Left lung (tissue), 4 donors: ENCODE measurements at regions not wholly inside any gene's neighbourhood (a gene's known extent, or its start where the extent isn't known, plus 50 kb on each side); places are given as distances from the start of the nearest gene placed in this dataset.
"Not testable (repeated sequence)": the region's sequence is repeated elsewhere in the genome, so short reads cannot be mapped to it uniquely, and the experiment has no call there.

Experiments used
- ATAC-seq: fragments of 200-7000 bp; cut with Tn5 transposase; one replicate; pipeline ENCODE4 v1.9.1; 2020; ENCODE audit warnings: moderate library complexity
- DNase-seq, 4 donors: peaks; one replicate each; pipeline ENCODE4 v3.0.0-alpha.2; 2013 to 2020
- H3K27ac ChIP-seq, 2 donors: fragments of 200-600 bp; sonication (generic) in 1 of 2; one replicate each; pipeline versions ENCODE4 v1.5.0 to v1.8.0; 2020 to 2021
- H3K27me3 ChIP-seq, 2 donors: fragments of 200-600 bp; sonication (generic) in 1 of 2; one replicate each; pipeline versions ENCODE4 v1.5.0 to v1.8.0; 2020 to 2021
- H3K36me3 ChIP-seq, 2 donors: fragments of 200-600 bp; sonication (generic) in 1 of 2; one replicate each; pipeline versions ENCODE4 v1.5.0 to v1.8.0; 2020 to 2021
- H3K4me1 ChIP-seq, 2 donors: fragments of 200-600 bp; one replicate each; pipeline ENCODE4 v1.8.0; 2021
- H3K4me3 ChIP-seq, 2 donors: fragments of 200-600 bp; sonication (generic) in 1 of 2; one replicate each; pipeline versions ENCODE4 v1.5.0 to v1.8.0; 2020 to 2021; ENCODE audit warnings: mild to moderate bottlenecking in 1 of 2
- H3K9me3 ChIP-seq, 2 donors: fragments of 200-600 bp; sonication (generic) in 1 of 2; one replicate each; pipeline versions ENCODE4 v1.5.0 to v1.8.0; 2020 to 2021
- intact Hi-C, 2 donors: fragments of 100-400 bp; cut with DNase I; formaldehyde crosslinking; loops; one replicate each; pipeline versions ENCODE4 v1.11.2 to v1.14.2; 2022
- TF ChIP-seq, protein P1 (sequence below), 2 donors: fragments of 200-600 bp; sonication (generic) in 1 of 2; IDR thresholded peaks; one replicate each; pipeline versions ENCODE4 v1.5.0 to v1.8.0; 2021; ENCODE audit warnings: antibody characterized with exemption in 2 of 2
- donor health status: DM: no; HTN: yes; CAD: no.
- donor health status: DM: no; HTN: no; CAD: no.

- no peaks in the 10 kb centered on the region for H3K27me3 ChIP-seq
- H3K4me1 ChIP-seq = no peaks in the 10 kb centered on the region
- H3K27ac ChIP-seq = no peak overlapping the region
- DNase-seq = no peak
- intact Hi-C loops = no loop called here
- H3K36me3 ChIP-seq = no peaks in the 10 kb centered on the region
- TF ChIP-seq, protein P1, sequence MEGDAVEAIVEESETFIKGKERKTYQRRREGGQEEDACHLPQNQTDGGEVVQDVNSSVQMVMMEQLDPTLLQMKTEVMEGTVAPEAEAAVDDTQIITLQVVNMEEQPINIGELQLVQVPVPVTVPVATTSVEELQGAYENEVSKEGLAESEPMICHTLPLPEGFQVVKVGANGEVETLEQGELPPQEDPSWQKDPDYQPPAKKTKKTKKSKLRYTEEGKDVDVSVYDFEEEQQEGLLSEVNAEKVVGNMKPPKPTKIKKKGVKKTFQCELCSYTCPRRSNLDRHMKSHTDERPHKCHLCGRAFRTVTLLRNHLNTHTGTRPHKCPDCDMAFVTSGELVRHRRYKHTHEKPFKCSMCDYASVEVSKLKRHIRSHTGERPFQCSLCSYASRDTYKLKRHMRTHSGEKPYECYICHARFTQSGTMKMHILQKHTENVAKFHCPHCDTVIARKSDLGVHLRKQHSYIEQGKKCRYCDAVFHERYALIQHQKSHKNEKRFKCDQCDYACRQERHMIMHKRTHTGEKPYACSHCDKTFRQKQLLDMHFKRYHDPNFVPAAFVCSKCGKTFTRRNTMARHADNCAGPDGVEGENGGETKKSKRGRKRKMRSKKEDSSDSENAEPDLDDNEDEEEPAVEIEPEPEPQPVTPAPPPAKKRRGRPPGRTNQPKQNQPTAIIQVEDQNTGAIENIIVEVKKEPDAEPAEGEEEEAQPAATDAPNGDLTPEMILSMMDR (IDR thresholded peaks at IDR 0.05) = no peak
- H3K9me3 ChIP-seq = peaks cover 0 to 16% of the 10 kb centered on the region in 2 donors
- ATAC-seq = no peak
- H3K4me3 ChIP-seq = no peak overlapping the region
Observed at GRCh38 chr1:100646001-100646400, 73.5 kb upstream of the VCAM1 start.

GRCh38 chr1:100649146-100649545 is 70.4 kb upstream of the VCAM1 start:
- H3K27ac ChIP-seq = no peak overlapping the region
- DNase-seq (no peak), ATAC-seq (no peak)
- H3K27me3 ChIP-seq = no peaks in the 10 kb centered on the region
- no peaks in the 10 kb centered on the region for H3K4me1 ChIP-seq
- intact Hi-C loops = no loop called here
- peaks cover 0 to 21% of the 10 kb centered on the region in 2 donors for H3K9me3 ChIP-seq
- no peaks in the 10 kb centered on the region for H3K36me3 ChIP-seq
- TF ChIP-seq, protein P1 (IDR thresholded peaks at IDR 0.05) = no peak
- H3K4me3 ChIP-seq = no peak overlapping the region

GRCh38 chr1:100657876-100658715 is 61.4 kb upstream of the VCAM1 start:
- DNase-seq (no peak), ATAC-seq (no peak)
- Histone ChIP-seq H3K9me3 (peaks cover 0 to 5% of the 10 kb centered on the region in 2 donors), H3K36me3 (no peaks in the 10 kb centered on the region), H3K4me1 (no peaks in the 10 kb centered on the region), H3K27me3 (no peaks in the 10 kb centered on the region), H3K27ac (no peak overlapping the region), H3K4me3 (no peak overlapping the region)
- intact Hi-C loops = no loop called here
- TF ChIP-seq, protein P1 (IDR thresholded peaks at IDR 0.05) = no peak

GRCh38 chr1:100658716-100659026 is 60.9 kb upstream of the VCAM1 start:
- Histone ChIP-seq H3K4me1 (no peaks in the 10 kb centered on the region), H3K9me3 (no peaks in the 10 kb centered on the region), H3K27ac (no peak overlapping the region), H3K4me3 (no peak overlapping the region), H3K36me3 (no peaks in the 10 kb centered on the region), H3K27me3 (no peaks in the 10 kb centered on the region)
- TF ChIP-seq, protein P1 (IDR thresholded peaks at IDR 0.05) = no peak
- intact Hi-C loops = no loop called here
- ATAC-seq (no peak), DNase-seq (no peak)

- intact Hi-C loops = no loop called here
- Histone ChIP-seq H3K4me1 (no peaks in the 10 kb centered on the region), H3K4me3 (no peak overlapping the region), H3K27me3 (no peaks in the 10 kb centered on the region), H3K27ac (no peak overlapping the region), H3K9me3 (no peaks in the 10 kb centered on the region), H3K36me3 (no peaks in the 10 kb centered on the region)
- DNase-seq (no peak), ATAC-seq (no peak)
- TF ChIP-seq, protein P1 (IDR thresholded peaks at IDR 0.05) = no peak
Observed at GRCh38 chr1:100661176-100661575, 58.4 kb upstream of the VCAM1 start.

DNA sequence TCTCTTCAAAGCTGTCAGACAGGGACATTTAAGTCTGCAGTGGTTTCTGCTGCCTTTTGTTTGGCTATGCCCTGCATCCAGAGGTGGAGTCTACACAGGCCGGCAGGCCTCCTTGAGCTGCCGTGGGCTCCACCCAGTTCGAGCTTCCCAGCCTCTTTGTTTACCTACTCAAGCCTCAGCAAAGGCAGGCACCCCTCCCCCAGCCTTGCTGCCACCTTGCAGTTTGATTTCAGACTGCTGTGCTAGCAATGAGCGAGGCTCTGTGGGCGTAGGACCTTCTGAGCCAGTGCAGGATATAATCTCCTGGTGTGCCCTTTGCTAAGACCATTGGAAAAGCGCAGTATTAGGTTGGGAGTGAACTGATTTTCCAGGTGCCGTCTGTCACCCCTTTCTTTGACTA is 51.0 kb upstream of the VCAM1 start:
- H3K27ac ChIP-seq, H3K4me3 ChIP-seq, H3K9me3 ChIP-seq, H3K4me1 ChIP-seq, H3K27me3 ChIP-seq, DNase-seq, intact Hi-C loops, ATAC-seq, H3K36me3 ChIP-seq: not testable (repeated sequence)
